ENCODE measurements at regions not wholly inside any gene's neighbourhood (a gene's known extent, or its start where the extent isn't known, plus 50 kb on each side); places are given as distances from the start of the nearest gene placed in this dataset.
"Not testable (repeated sequence)": the region's sequence is repeated elsewhere in the genome, so short reads cannot be mapped to it uniquely, and the experiment has no call there.

DNA sequence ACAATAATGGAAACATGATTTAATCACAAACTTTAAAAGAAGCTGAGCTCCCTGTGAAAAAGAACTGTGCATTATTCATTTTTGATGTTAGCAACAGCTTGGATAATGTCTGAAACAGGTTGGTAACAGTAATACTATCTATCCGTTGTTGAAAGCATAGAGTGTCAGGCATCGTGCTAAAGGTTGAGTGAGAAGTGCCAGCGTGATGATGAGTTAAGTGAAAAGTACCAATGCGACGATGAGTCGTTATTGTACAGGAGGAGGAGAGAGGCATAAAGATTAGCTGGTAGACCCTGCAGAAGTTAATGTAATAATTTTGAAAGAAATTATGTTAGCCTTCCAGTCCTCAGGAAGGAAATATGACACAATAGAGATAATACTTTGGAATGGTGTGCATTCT, 593.6 kb downstream of the MAT2B start:
- H3K36me3 Mint-ChIP-seq (ENCODE audit: low read depth) = no peaks in the 10 kb centered on the region
- no peak overlapping the region for H3K4me3 Mint-ChIP-seq
- no peak overlapping the region for H3K27ac Mint-ChIP-seq
- H3K4me1 Mint-ChIP-seq (ENCODE audit: low read depth) = no peaks in the 10 kb centered on the region
- H3K9me3 Mint-ChIP-seq = peaks cover 2% of the 10 kb centered on the region
- intact Hi-C loops (cut with micrococcal nuclease) = no loop called here
- H3K27me3 Mint-ChIP-seq = no peaks in the 10 kb centered on the region

GRCh38 chr5:164115420-164115819, 610.0 kb downstream of the MAT2B start:
- no peak overlapping the region for H3K27ac Mint-ChIP-seq
- intact Hi-C loops (cut with micrococcal nuclease) = no loop called here
- H3K36me3 Mint-ChIP-seq (ENCODE audit: low read depth) = no peaks in the 10 kb centered on the region
- H3K4me1 Mint-ChIP-seq (ENCODE audit: low read depth) = no peaks in the 10 kb centered on the region
- no peak overlapping the region for H3K4me3 Mint-ChIP-seq
- no peaks in the 10 kb centered on the region for H3K27me3 Mint-ChIP-seq
- H3K9me3 Mint-ChIP-seq = peaks cover 14% of the 10 kb centered on the region

GRCh38 chr5:164119806-164120447, 614.5 kb downstream of the MAT2B start:
- no peak overlapping the region for H3K27ac Mint-ChIP-seq
- intact Hi-C loops (cut with micrococcal nuclease) = no loop called here
- H3K9me3 Mint-ChIP-seq = peaks cover 6% of the 10 kb centered on the region
- H3K27me3 Mint-ChIP-seq = no peaks in the 10 kb centered on the region
- no peak overlapping the region for H3K4me3 Mint-ChIP-seq
- no peaks in the 10 kb centered on the region for H3K36me3 Mint-ChIP-seq (ENCODE audit: low read depth)
- H3K4me1 Mint-ChIP-seq (ENCODE audit: low read depth) = no peaks in the 10 kb centered on the region

DNA sequence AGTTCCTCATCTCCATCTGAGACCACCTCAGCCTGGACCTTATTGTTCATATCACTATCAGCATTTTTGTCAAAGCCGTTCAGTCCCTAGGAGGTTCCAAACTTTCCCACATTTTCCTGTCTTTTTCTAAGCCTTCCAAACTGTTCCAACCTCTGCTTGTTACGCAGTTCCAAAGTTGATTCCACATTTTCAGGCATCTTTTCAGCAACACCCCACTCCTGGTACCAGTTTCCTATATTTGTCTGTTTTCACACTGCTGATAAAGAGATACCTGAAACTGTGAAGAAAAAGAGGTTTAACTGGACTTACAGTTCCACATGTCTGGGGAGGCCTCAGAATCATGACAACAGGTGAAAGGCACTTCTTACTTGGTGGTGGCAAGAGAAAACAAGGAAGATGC, 622.1 kb downstream of the MAT2B start:
- intact Hi-C loops (cut with micrococcal nuclease) = no loop called here
- H3K4me3 Mint-ChIP-seq = no peak overlapping the region
- H3K36me3 Mint-ChIP-seq (ENCODE audit: low read depth) = no peaks in the 10 kb centered on the region
- no peaks in the 10 kb centered on the region for H3K4me1 Mint-ChIP-seq (ENCODE audit: low read depth)
- H3K27ac Mint-ChIP-seq = no peak overlapping the region
- peaks cover 54% of the 10 kb centered on the region for H3K9me3 Mint-ChIP-seq
- H3K27me3 Mint-ChIP-seq = no peaks in the 10 kb centered on the region

DNA sequence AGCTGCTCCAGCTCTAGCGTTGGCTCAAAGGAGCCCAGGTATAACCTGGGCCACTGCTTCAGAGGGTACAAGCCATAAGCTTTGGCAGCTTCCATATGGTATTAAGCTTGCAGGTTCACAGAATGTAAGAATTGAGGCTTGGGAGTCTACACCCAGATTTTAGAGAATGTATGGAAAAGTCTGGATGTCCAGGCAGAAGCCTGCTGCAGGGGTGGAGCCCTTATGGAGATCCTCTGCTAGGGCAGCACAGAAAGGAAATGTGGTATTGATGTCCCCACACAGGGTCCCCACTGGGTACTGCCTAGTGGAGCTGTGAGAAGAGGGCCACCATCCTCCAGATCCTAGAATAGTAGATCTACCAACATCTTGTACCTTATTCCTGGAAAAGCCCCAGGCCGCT, 626.9 kb downstream of the MAT2B start:
- Mint-ChIP-seq H3K36me3 (ENCODE audit: low read depth) (no peaks in the 10 kb centered on the region), H3K27me3 (no peaks in the 10 kb centered on the region), H3K4me1 (ENCODE audit: low read depth) (no peaks in the 10 kb centered on the region), H3K9me3 (peaks cover 46% of the 10 kb centered on the region), H3K27ac (no peak overlapping the region), H3K4me3 (no peak overlapping the region)
- intact Hi-C loops (cut with micrococcal nuclease) = no loop called here

- no peaks in the 10 kb centered on the region for H3K27me3 Mint-ChIP-seq
- H3K27ac Mint-ChIP-seq = no peak overlapping the region
- intact Hi-C loops (cut with micrococcal nuclease) = no loop called here
- no peak overlapping the region for H3K4me3 Mint-ChIP-seq
- peaks cover 8% of the 10 kb centered on the region for H3K9me3 Mint-ChIP-seq
- no peaks in the 10 kb centered on the region for H3K36me3 Mint-ChIP-seq (ENCODE audit: low read depth)
- no peaks in the 10 kb centered on the region for H3K4me1 Mint-ChIP-seq (ENCODE audit: low read depth)
These were observed 631.7 kb downstream of the MAT2B start for GRCh38 chr5:164137095-164137494.

GRCh38 chr5:164139423-164139822, 634.0 kb downstream of the MAT2B start:
- H3K9me3 Mint-ChIP-seq = no peaks in the 10 kb centered on the region
- H3K27me3 Mint-ChIP-seq = no peaks in the 10 kb centered on the region
- no peaks in the 10 kb centered on the region for H3K4me1 Mint-ChIP-seq (ENCODE audit: low read depth)
- H3K27ac Mint-ChIP-seq = no peak overlapping the region
- no peak overlapping the region for H3K4me3 Mint-ChIP-seq
- intact Hi-C loops (cut with micrococcal nuclease) = no loop called here
- H3K36me3 Mint-ChIP-seq (ENCODE audit: low read depth) = no peaks in the 10 kb centered on the region

GRCh38 chr5:164145458-164145857, 640.0 kb downstream of the MAT2B start:
- Mint-ChIP-seq H3K4me3 (no peak overlapping the region), H3K27ac (no peak overlapping the region), H3K4me1 (ENCODE audit: low read depth) (no peaks in the 10 kb centered on the region), H3K27me3 (no peaks in the 10 kb centered on the region), H3K9me3 (no peaks in the 10 kb centered on the region), H3K36me3 (ENCODE audit: low read depth) (no peaks in the 10 kb centered on the region)
- intact Hi-C loops (cut with micrococcal nuclease) = no loop called here

- H3K4me3 Mint-ChIP-seq = no peak overlapping the region
- H3K27me3 Mint-ChIP-seq = no peaks in the 10 kb centered on the region
- no peaks in the 10 kb centered on the region for H3K36me3 Mint-ChIP-seq (ENCODE audit: low read depth)
- H3K4me1 Mint-ChIP-seq (ENCODE audit: low read depth) = no peaks in the 10 kb centered on the region
- no peak overlapping the region for H3K27ac Mint-ChIP-seq
- intact Hi-C loops (cut with micrococcal nuclease) = no loop called here
- no peaks in the 10 kb centered on the region for H3K9me3 Mint-ChIP-seq
These were observed 640.8 kb downstream of the MAT2B start for GRCh38 chr5:164146223-164146622.

DNA sequence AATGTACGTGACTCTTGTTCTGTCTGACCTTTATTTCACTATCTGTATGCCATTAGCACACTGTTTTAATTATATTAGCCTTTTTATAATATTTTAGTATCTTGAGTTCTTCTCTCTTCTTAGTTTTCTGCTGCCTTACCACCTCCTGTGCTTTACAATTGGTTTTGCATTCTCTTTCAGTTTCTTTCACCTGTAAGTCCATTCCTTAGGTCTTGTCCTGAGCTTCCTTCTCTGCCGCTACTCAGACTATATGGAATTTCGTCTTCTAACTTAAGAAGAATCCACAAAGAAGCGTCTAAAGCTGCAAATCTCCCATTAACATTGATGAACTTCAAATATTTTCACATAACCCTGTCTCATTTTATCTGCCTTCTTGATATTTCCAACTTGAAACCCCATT, 642.9 kb downstream of the MAT2B start:
- intact Hi-C loops (cut with micrococcal nuclease) = no loop called here
- Mint-ChIP-seq H3K4me1 (ENCODE audit: low read depth) (no peaks in the 10 kb centered on the region), H3K27ac (no peak overlapping the region)

GRCh38 chr5:164152539-164152938, 647.1 kb downstream of the MAT2B start:
- H3K9me3 Mint-ChIP-seq; H3K27ac Mint-ChIP-seq; H3K36me3 Mint-ChIP-seq (ENCODE audit: low read depth); H3K4me1 Mint-ChIP-seq (ENCODE audit: low read depth); intact Hi-C loops (cut with micrococcal nuclease); H3K4me3 Mint-ChIP-seq; H3K27me3 Mint-ChIP-seq: not testable (repeated sequence)

More for the DNA sequence above, 642.9 kb downstream of the MAT2B start:
- Mint-ChIP-seq H3K27me3 (no peaks in the 10 kb centered on the region), H3K36me3 (ENCODE audit: low read depth) (no peaks in the 10 kb centered on the region), H3K9me3 (no peaks in the 10 kb centered on the region), H3K4me3 (no peak overlapping the region)

DNA sequence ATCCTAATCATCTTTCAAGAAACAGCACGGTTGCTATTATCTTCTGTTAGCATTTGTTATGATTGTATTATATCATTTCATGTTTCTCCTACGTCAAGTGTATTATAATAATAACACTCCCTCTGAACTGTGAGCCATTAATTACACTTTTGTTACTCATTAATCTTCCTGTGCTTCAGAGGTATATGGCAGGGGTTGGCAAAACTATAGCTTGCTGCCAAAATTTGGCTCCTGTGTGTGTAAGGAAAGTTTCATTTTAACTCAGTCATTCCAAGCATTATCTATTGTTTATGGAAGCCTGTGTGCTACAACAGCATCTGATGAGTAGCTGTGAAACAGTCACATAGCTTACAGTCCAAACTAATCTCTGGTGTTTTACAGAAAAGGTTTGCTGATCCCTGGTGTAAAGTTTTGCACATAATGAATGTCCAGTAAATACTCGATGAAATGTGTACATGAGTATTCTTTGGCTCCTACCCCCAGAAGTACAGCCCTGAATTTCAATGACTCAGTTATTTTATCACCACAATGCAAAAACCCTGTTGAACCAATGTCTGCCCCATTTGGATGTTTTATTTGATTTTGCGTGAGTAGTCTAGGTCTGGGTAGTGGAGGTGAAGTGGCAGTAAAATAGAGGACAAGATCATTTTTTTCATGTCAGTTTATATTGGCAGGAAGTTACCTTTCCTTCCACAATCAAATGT, 648.2 kb downstream of the MAT2B start:
- no peak overlapping the region for H3K4me3 Mint-ChIP-seq
- H3K27ac Mint-ChIP-seq = no peak overlapping the region
- intact Hi-C loops (cut with micrococcal nuclease) = no loop called here
- no peaks in the 10 kb centered on the region for H3K4me1 Mint-ChIP-seq (ENCODE audit: low read depth)
- no peaks in the 10 kb centered on the region for H3K9me3 Mint-ChIP-seq
- no peaks in the 10 kb centered on the region for H3K27me3 Mint-ChIP-seq
- no peaks in the 10 kb centered on the region for H3K36me3 Mint-ChIP-seq (ENCODE audit: low read depth)

DNA sequence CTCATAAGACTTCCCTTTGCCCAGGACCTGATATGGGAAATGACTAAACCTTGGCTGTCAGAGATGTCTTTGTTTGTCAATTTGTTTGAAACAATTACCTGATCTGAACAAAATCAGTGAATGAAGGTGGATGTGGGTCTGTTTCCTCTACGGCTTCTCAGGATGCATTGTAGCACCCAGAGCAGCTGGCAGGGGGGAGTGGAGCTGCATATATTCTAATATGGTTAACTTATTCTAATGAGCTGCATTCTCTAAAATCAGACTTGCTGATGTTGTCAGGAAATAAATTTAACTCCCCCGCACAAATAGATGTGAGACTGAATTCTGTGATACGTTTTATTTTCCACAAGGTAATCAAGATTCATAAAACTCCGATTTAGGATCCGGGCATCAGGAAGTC, 665.4 kb downstream of the MAT2B start:
- H3K4me3 Mint-ChIP-seq = no peak overlapping the region
- intact Hi-C loops (cut with micrococcal nuclease) = no loop called here
- no peak overlapping the region for H3K27ac Mint-ChIP-seq
- no peaks in the 10 kb centered on the region for H3K27me3 Mint-ChIP-seq
- peaks cover 9% of the 10 kb centered on the region for H3K9me3 Mint-ChIP-seq
- no peaks in the 10 kb centered on the region for H3K36me3 Mint-ChIP-seq (ENCODE audit: low read depth)
- no peaks in the 10 kb centered on the region for H3K4me1 Mint-ChIP-seq (ENCODE audit: low read depth)

GRCh38 chr5:164175083-164175482, 669.7 kb downstream of the MAT2B start:
- intact Hi-C loops (cut with micrococcal nuclease) = no loop called here
- Mint-ChIP-seq H3K4me1 (ENCODE audit: low read depth) (no peaks in the 10 kb centered on the region), H3K36me3 (ENCODE audit: low read depth) (no peaks in the 10 kb centered on the region), H3K27me3 (no peaks in the 10 kb centered on the region), H3K27ac (no peak overlapping the region), H3K4me3 (no peak overlapping the region), H3K9me3 (peaks cover 9% of the 10 kb centered on the region)

DNA sequence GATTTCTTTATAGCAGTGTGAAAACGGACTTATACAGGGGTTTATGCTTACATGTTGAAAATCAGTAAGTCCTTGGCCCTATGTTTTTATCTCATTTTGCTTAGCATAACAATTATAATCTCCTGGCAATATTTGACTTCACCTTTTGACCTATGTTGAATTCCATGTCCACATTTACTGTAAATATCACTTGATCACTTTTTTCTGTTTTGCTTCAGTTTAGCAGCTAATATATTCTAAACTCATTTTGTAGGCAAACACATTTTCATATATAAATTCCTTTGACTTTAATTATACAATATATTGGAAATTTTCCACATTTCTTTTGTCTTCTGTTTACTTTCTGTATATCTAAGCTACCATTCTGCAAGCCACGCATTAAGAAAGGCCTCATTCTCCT, 674.0 kb downstream of the MAT2B start:
- Mint-ChIP-seq H3K4me3 (no peak overlapping the region), H3K27me3 (no peaks in the 10 kb centered on the region), H3K36me3 (ENCODE audit: low read depth) (no peaks in the 10 kb centered on the region), H3K4me1 (ENCODE audit: low read depth) (no peaks in the 10 kb centered on the region), H3K27ac (no peak overlapping the region), H3K9me3 (no peaks in the 10 kb centered on the region)
- intact Hi-C loops (cut with micrococcal nuclease) = no loop called here

Measured in dendritic cell treated with granulocyte-macrophage colony-stimulating factor and Interleukin-4, amounts not matched to agents 40 ng/mL and 50 ng/mL, for 4 days (primary cell).